Nephron (organoid): ENCODE measurements at regions not wholly inside any gene's neighbourhood (a gene's known extent, or its start where the extent isn't known, plus 50 kb on each side); places are given as distances from the start of the nearest gene placed in this dataset.

Experiments used
- H3K27ac Mint-ChIP-seq, 3 experiments: 2 replicates each; pipeline ENCODE4 v1.8.0; 2020; ENCODE audit warnings: mixed read lengths in 3 of 3, mild to moderate bottlenecking in 2 of 3, moderate library complexity in 1 of 3
- H3K27me3 Mint-ChIP-seq: 2 replicates; pipeline ENCODE4 v1.8.0; 2021; ENCODE audit warnings: low read depth, mild to moderate bottlenecking, moderate library complexity, mixed read lengths
- H3K36me3 Mint-ChIP-seq: 2 replicates; pipeline ENCODE4 v1.8.0; 2020; ENCODE audit warnings: low read depth, mixed read lengths
- H3K4me1 Mint-ChIP-seq: 2 replicates; pipeline ENCODE4 v1.8.0; 2020; ENCODE audit warnings: mixed read lengths
- H3K4me3 Mint-ChIP-seq, 3 experiments: 2 replicates each; pipeline ENCODE4 v1.8.0; 2020; ENCODE audit warnings: mild to moderate bottlenecking in 3 of 3, mixed read lengths in 3 of 3, moderate library complexity in 2 of 3
- H3K9me3 Mint-ChIP-seq: 2 replicates; pipeline ENCODE4 v1.8.0; 2020; ENCODE audit warnings: mixed read lengths
- TF ChIP-seq, protein P1 (sequence below), 3 experiments: fragments of 200-600 bp; sonication (generic); IDR thresholded peaks; one replicate each; pipeline ENCODE4 v1.5.0; 2021; ENCODE audit warnings: antibody characterized with exemption in 3 of 3; ENCODE audit not compliant: unreplicated experiment in 3 of 3

DNA sequence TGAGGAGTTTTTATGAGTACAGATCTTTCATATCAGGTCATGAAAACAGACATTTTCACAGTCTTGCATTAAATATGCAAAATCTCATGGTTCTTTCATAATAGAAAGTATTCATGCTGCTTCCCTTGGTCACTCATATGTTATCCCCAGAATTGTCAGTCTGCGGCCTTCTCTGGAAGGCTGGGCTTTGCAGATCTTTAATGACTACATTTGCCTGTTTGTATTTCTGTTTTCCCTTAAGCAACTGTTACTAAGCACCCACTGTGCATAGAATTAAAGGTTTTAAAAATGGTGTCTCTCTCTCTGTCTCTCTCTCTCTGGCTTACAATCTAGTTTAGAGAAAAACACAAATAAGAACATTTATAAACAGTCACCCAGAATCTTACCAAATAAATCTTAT is 456.3 kb downstream of the RIT2 start:
- TF ChIP-seq, protein P1, sequence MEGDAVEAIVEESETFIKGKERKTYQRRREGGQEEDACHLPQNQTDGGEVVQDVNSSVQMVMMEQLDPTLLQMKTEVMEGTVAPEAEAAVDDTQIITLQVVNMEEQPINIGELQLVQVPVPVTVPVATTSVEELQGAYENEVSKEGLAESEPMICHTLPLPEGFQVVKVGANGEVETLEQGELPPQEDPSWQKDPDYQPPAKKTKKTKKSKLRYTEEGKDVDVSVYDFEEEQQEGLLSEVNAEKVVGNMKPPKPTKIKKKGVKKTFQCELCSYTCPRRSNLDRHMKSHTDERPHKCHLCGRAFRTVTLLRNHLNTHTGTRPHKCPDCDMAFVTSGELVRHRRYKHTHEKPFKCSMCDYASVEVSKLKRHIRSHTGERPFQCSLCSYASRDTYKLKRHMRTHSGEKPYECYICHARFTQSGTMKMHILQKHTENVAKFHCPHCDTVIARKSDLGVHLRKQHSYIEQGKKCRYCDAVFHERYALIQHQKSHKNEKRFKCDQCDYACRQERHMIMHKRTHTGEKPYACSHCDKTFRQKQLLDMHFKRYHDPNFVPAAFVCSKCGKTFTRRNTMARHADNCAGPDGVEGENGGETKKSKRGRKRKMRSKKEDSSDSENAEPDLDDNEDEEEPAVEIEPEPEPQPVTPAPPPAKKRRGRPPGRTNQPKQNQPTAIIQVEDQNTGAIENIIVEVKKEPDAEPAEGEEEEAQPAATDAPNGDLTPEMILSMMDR (IDR thresholded peaks at IDR 0.05; ENCODE audit: unreplicated experiment in 3 of 3), result no peak
- H3K27ac Mint-ChIP-seq, result no peak overlapping the region
- no peaks in the 10 kb centered on the region for H3K36me3 Mint-ChIP-seq
- no peak overlapping the region for H3K4me3 Mint-ChIP-seq
- no peaks in the 10 kb centered on the region for H3K27me3 Mint-ChIP-seq
- H3K9me3 Mint-ChIP-seq, result peaks cover 6% of the 10 kb centered on the region
- H3K4me1 Mint-ChIP-seq, result no peaks in the 10 kb centered on the region

DNA sequence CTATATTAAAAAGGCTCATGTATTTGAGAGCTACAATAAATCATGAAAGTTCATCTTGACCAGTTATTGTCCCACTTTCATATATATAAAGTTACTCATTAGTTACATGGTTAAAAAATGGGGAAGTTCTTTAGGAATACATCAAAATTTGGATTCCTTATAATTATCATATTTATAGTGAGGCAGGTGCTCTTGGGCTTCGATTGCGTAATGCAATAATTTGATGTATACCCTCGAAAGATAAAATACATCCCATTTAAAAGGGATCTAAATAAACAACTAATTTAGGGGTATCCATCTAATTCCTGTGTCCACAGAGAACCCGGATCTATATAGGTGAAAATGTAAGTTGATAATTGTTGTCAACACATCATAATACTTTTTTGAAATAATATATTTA is 444.6 kb downstream of the RIT2 start:
- no peaks in the 10 kb centered on the region for H3K4me1 Mint-ChIP-seq
- no peak overlapping the region for H3K4me3 Mint-ChIP-seq
- no peaks in the 10 kb centered on the region for H3K36me3 Mint-ChIP-seq
- TF ChIP-seq, protein P1 (IDR thresholded peaks at IDR 0.05; ENCODE audit: unreplicated experiment in 3 of 3), result no peak
- H3K9me3 Mint-ChIP-seq, result no peaks in the 10 kb centered on the region
- no peak overlapping the region for H3K27ac Mint-ChIP-seq
- H3K27me3 Mint-ChIP-seq, result no peaks in the 10 kb centered on the region

DNA sequence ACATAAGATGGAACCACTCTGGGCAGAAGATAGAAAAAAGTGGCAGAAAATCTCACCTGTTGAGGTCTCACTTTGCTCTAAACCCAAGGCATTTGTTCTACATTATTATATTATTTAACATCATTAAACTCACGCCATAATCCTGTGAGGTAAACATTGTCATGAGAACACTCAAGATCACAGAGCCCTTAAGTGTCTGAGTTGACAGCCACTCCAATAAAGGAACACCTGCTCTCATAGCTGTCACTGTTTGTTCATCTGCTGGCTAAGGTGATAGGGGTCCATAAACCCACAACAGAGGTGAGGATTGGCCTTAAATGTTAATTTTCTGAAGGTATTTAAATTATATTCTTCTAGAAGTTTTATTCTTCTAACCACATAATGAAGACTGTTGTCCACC is 439.7 kb downstream of the RIT2 start:
- H3K4me3 Mint-ChIP-seq, result no peak overlapping the region
- no peaks in the 10 kb centered on the region for H3K36me3 Mint-ChIP-seq
- no peaks in the 10 kb centered on the region for H3K9me3 Mint-ChIP-seq
- TF ChIP-seq, protein P1 (IDR thresholded peaks at IDR 0.05; ENCODE audit: unreplicated experiment in 3 of 3), result no peak
- H3K27me3 Mint-ChIP-seq, result no peaks in the 10 kb centered on the region
- H3K4me1 Mint-ChIP-seq, result no peaks in the 10 kb centered on the region
- H3K27ac Mint-ChIP-seq, result no peak overlapping the region

DNA sequence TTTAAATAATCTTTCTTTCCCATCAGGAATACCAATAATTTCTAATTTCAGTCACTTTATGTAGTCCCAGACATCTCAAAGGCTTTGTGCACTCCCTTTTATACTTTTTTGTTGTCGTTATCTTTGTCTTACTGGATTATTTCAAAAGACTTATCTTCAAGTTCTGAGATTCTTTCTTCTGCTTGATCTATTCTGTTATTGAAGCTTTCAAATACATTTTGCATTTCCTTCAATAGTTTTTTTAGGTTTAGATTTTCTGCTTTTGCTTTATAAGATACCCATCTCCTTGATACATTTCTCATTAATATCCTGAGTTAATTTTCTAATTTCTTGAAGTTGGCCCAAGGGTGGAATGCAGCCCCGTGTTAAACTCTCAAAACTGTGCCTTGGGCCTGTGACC is 432.4 kb downstream of the RIT2 start:
- Mint-ChIP-seq H3K9me3 (peaks cover 28% of the 10 kb centered on the region), H3K4me3 (no peak overlapping the region), H3K27me3 (no peaks in the 10 kb centered on the region), H3K36me3 (peaks cover 19% of the 10 kb centered on the region), H3K4me1 (no peaks in the 10 kb centered on the region), H3K27ac (no peak overlapping the region)
- TF ChIP-seq, protein P1 (IDR thresholded peaks at IDR 0.05; ENCODE audit: unreplicated experiment in 3 of 3), result no peak

DNA sequence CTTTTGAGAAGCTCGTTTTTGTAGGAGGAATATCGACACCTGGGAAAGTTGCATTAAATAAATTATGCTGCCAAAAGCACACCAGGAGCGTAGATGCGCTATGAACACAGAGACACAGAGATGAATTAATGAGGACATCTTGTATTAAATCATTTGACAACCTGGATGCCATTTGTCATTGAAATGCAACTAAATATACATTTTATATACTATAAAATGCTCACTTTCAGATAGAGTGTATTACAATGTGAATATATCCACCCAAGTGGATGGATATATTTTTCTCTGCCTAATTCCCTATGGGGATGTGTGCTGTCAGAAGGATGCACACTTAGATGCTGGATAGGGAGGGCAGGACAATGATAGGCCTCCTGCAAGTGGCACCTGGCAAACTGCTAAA is 426.2 kb downstream of the RIT2 start:
- H3K27me3 Mint-ChIP-seq, result no peaks in the 10 kb centered on the region
- H3K4me1 Mint-ChIP-seq, result no peaks in the 10 kb centered on the region
- H3K27ac Mint-ChIP-seq, result no peak overlapping the region
- TF ChIP-seq, protein P1 (IDR thresholded peaks at IDR 0.05; ENCODE audit: unreplicated experiment in 3 of 3), result no peak
- peaks cover 5% of the 10 kb centered on the region for H3K36me3 Mint-ChIP-seq
- H3K9me3 Mint-ChIP-seq, result peaks cover 9% of the 10 kb centered on the region
- H3K4me3 Mint-ChIP-seq, result no peak overlapping the region
